NCI-H510A (cell line): ENCODE measurements at regions not wholly inside any gene's neighbourhood (a gene's known extent, or its start where the extent isn't known, plus 50 kb on each side); places are given as distances from the start of the nearest gene placed in this dataset.

ENCODE experiments used
- DNase-seq: peaks from one replicate; lab custom pipeline; 2025; lab: John Stamatoyannopoulos, UW

- DNase-seq, result no peak
Measured at GRCh38 chr9:73773896-73774295, 622.2 kb downstream of the ANXA1 start.

- no peak for DNase-seq
Measured at GRCh38 chr9:73775757-73776156, 624.1 kb downstream of the ANXA1 start.

- no peak for DNase-seq
Measured at GRCh38 chr9:73780916-73781315, 629.3 kb downstream of the ANXA1 start.

GRCh38 chr9:73782166-73782565 lies 630.5 kb downstream of the ANXA1 start:
- no peak for DNase-seq

GRCh38 chr9:73799446-73799845 lies 647.8 kb downstream of the ANXA1 start:
- DNase-seq, result no peak

- no peak for DNase-seq
Measured at GRCh38 chr9:73805111-73805510, 653.4 kb downstream of the ANXA1 start.

GRCh38 chr9:73805853-73806458 lies 654.3 kb downstream of the ANXA1 start:
- no peak for DNase-seq

- DNase-seq, result no peak
Measured at GRCh38 chr9:73806876-73807275, 655.2 kb downstream of the ANXA1 start.

- DNase-seq, result no peak
Measured at GRCh38 chr9:73807952-73808351, 656.3 kb downstream of the ANXA1 start.

- no peak for DNase-seq
Measured at GRCh38 chr9:73810585-73811215, 659.0 kb downstream of the ANXA1 start.

GRCh38 chr9:73813546-73813945 lies 661.9 kb downstream of the ANXA1 start:
- DNase-seq, result no peak

GRCh38 chr9:73816905-73817304 lies 665.2 kb downstream of the ANXA1 start:
- no peak for DNase-seq

GRCh38 chr9:73824671-73825070 lies 672.5 kb upstream of the RORB start:
- DNase-seq, result no peak

GRCh38 chr9:73838871-73839270 lies 658.3 kb upstream of the RORB start:
- no peak for DNase-seq

GRCh38 chr9:73839471-73839870 lies 657.7 kb upstream of the RORB start:
- DNase-seq, result no peak

GRCh38 chr9:73841018-73841417 lies 656.1 kb upstream of the RORB start:
- DNase-seq, result no peak

GRCh38 chr9:73844135-73844534 lies 653.0 kb upstream of the RORB start:
- DNase-seq, result no peak

- no peak for DNase-seq
Measured at GRCh38 chr9:73845539-73845938, 651.6 kb upstream of the RORB start.

GRCh38 chr9:73845954-73846690 lies 651.0 kb upstream of the RORB start:
- no peak for DNase-seq

- no peak for DNase-seq
Measured at GRCh38 chr9:73847536-73847935, 649.6 kb upstream of the RORB start.

- no peak for DNase-seq
Measured at GRCh38 chr9:73853549-73853948, 643.6 kb upstream of the RORB start.

GRCh38 chr9:73855206-73855605 lies 641.9 kb upstream of the RORB start:
- no peak for DNase-seq

GRCh38 chr9:73863924-73864323 lies 633.2 kb upstream of the RORB start:
- no peak for DNase-seq
